K562 (cell line): ENCODE measurements at regions not wholly inside any gene's neighbourhood (a gene's known extent, or its start where the extent isn't known, plus 50 kb on each side); places are given as distances from the start of the nearest gene placed in this dataset.
A peak's percentile ranks its signal among the peaks of the same experiment; 100 is the strongest.

Experiments
- ATAC-seq: fragments of 200-7000 bp; cut with Tn5 transposase; 3 replicates; pipeline ENCODE4 v1.9.1; 2020; ENCODE audit warnings: moderate library complexity
- BruUV-seq: library from RNA; stranded (reverse); fragments of 400-500 nt; replicated peaks from 2 replicates; lab custom pipeline; 2021; lab: Mats Ljungman, UMichigan
- CTCF ChIA-PET: fragments of 300-600 bp; formaldehyde crosslinking; extraction: SDS; loops from one replicate; lab custom pipeline; 2021; ENCODE audit warnings: low intra/inter-chr PET ratio; lab: Yijun Ruan, JAX
- POLR2A ChIA-PET: fragments of 300-600, 350-650 bp; sonication (Branson Sonifier 250); formaldehyde crosslinking; extraction: SDS; loops from one replicate; lab custom pipeline; 2021; ENCODE audit warnings: antibody characterized with exemption, inconsistent platforms; lab: Yijun Ruan, JAX
- DNase-seq, 4 experiments: peaks; one replicate each; pipeline versions ENCODE4 v3.0.0 to v3.0.0-alpha.2; 2011 to 2018; ENCODE audit warnings: low spot score in 3 of 4, mixed read lengths in 3 of 4; ENCODE audit errors: extremely low read depth in 1 of 4
- FAIRE-seq: peaks from 2 replicates; lab custom pipeline; 2011; peaks lifted over from hg19 to GRCh38; lab: Jason Lieb, UNC
- H2AFZ ChIP-seq: 2 replicates; pipeline ENCODE4 v1.6.0; 2011; ENCODE audit warnings: low read depth, low read length, control low read depth, inconsistent platforms
- H3K27ac ChIP-seq: fragments of 200-600 bp; 3 replicates; pipeline ENCODE4 v1.8.0; 2011; ENCODE audit warnings: low read depth, mild to moderate bottlenecking, control low read depth, inconsistent platforms, low read length, moderate library complexity, mixed read lengths; ENCODE audit errors: extremely low read depth
- H3K27me3 ChIP-seq, 2 experiments: fragments of 300-600 bp in 1 of 2; 2 replicates in 1 of 2; 3 replicates in 1 of 2; pipeline versions ENCODE4 v1.6.0 to v1.8.0; 2011; ENCODE audit warnings: inconsistent platforms in 2 of 2, low read length in 2 of 2, mild to moderate bottlenecking in 1 of 2, mixed read lengths in 1 of 2, moderate library complexity in 1 of 2; ENCODE audit not compliant: control insufficient read depth in 2 of 2, insufficient read depth in 2 of 2
- H3K36me3 ChIP-seq: fragments of 300-600 bp; 3 replicates; pipeline ENCODE4 v1.8.0; 2011; ENCODE audit warnings: mild to moderate bottlenecking, low read length, inconsistent platforms; ENCODE audit not compliant: control insufficient read depth, insufficient read depth
- H3K4me1 ChIP-seq, 2 experiments: fragments of 200-600 bp in 1 of 2; replicated peaks in 1 of 2; 2 replicates in 1 of 2; 3 replicates in 1 of 2; pipeline versions ENCODE4 v1.5.1 to v1.8.0; 2011; ENCODE audit warnings: inconsistent platforms in 2 of 2, low read length in 2 of 2, mild to moderate bottlenecking in 1 of 2, mixed read lengths in 1 of 2, moderate library complexity in 1 of 2; ENCODE audit not compliant: control insufficient read depth in 2 of 2, insufficient read depth in 2 of 2
- H3K4me2 ChIP-seq: 2 replicates; pipeline ENCODE4 v1.6.1; 2011; ENCODE audit warnings: low read length, control low read depth, inconsistent platforms, mixed read lengths; ENCODE audit not compliant: insufficient read depth
- H3K4me3 ChIP-seq: fragments of 200-600 bp; sonication (generic), shearing (Covaris generic); 2 replicates; pipeline ENCODE4 v1.5.1; 2016; ENCODE audit warnings: control low read depth, inconsistent platforms
- H3K79me2 ChIP-seq: fragments of 200-600 bp; 3 replicates; pipeline ENCODE4 v1.8.0; 2011; ENCODE audit warnings: low read length, inconsistent platforms; ENCODE audit not compliant: control insufficient read depth, insufficient read depth
- H3K9ac ChIP-seq, 2 experiments: 2 replicates each; pipeline versions ENCODE4 v1.6.0 to v1.6.1; 2011; ENCODE audit warnings: low read depth in 2 of 2, low read length in 2 of 2, control low read depth in 1 of 2, inconsistent platforms in 1 of 2, mild to moderate bottlenecking in 1 of 2, mixed read lengths in 1 of 2; ENCODE audit not compliant: insufficient read depth in 1 of 2
- H3K9me1 ChIP-seq: one replicate; pipeline ENCODE4 v1.6.0; 2011; ENCODE audit warnings: inconsistent platforms, mild to moderate bottlenecking, low read length, moderate library complexity; ENCODE audit not compliant: control insufficient read depth, insufficient read depth
- H3K9me3 ChIP-seq: replicated peaks from 2 replicates; pipeline ENCODE4 v1.5.1; 2011; ENCODE audit warnings: low read depth, low read length, inconsistent platforms; ENCODE audit not compliant: control insufficient read depth, insufficient read depth
- H4K20me1 ChIP-seq: replicated peaks from 2 replicates; pipeline ENCODE4 v1.6.1; 2011; ENCODE audit warnings: low read length, inconsistent platforms, mixed read lengths; ENCODE audit not compliant: control insufficient read depth, insufficient read depth
- DPF2 ChIP-seq: fragments of 450-650 bp; IDR thresholded peaks from 2 replicates; pipeline ENCODE4 v1.6.1; 2016
- HMGXB4 ChIP-seq: sonication (generic); formaldehyde crosslinking; IDR thresholded peaks from 2 replicates; pipeline ENCODE4 v1.8.1; 2023; ENCODE audit warnings: mild to moderate bottlenecking, missing genetic modification reagents
- MED1 ChIP-seq: sonication (generic); formaldehyde crosslinking; IDR thresholded peaks from 2 replicates; pipeline ENCODE4 v1.8.1; 2023; ENCODE audit warnings: missing genetic modification reagents, borderline replicate concordance
- MTF1 ChIP-seq: fragments of 250-450 bp; sonication (Bioruptor Pico); IDR thresholded peaks from 2 replicates; pipeline ENCODE4 v1.9.0; 2021; ENCODE audit warnings: moderate library complexity, mild to moderate bottlenecking, inconsistent platforms, borderline replicate concordance
- NFIC ChIP-seq: fragments of 450-650 bp; IDR thresholded peaks from 2 replicates; pipeline ENCODE4 v1.6.1; 2017; ENCODE audit warnings: mild to moderate bottlenecking, inconsistent platforms
- NFIX ChIP-seq: fragments of 250-450 bp; sonication (Bioruptor Pico); IDR thresholded peaks from 2 replicates; pipeline ENCODE4 v1.4.0; 2020; ENCODE audit warnings: low read depth, mild to moderate bottlenecking, moderate library complexity
- NR0B1 ChIP-seq: fragments of 450-650 bp; IDR thresholded peaks from one replicate; pipeline ENCODE4 v1.6.1; 2018; ENCODE audit warnings: mild to moderate bottlenecking, moderate library complexity; ENCODE audit not compliant: partially characterized antibody
- NR2F6 ChIP-seq: fragments of 450-650 bp; formaldehyde crosslinking; IDR thresholded peaks from 2 replicates; pipeline ENCODE4 v1.4.0; 2020; ENCODE audit warnings: mild to moderate bottlenecking
- RBBP5 ChIP-seq: fragments of 200-600 bp; sonication (generic); IDR thresholded peaks from 2 replicates; pipeline ENCODE4 v1.6.1; 2012; ENCODE audit warnings: borderline replicate concordance, mild to moderate bottlenecking, low read length, control low read depth, inconsistent platforms; ENCODE audit not compliant: insufficient read depth, poor library complexity, severe bottlenecking
- RBM22 ChIP-seq: fragments of 200-400 bp; formaldehyde crosslinking; IDR thresholded peaks from 2 replicates; pipeline ENCODE4 v1.6.1; 2018; ENCODE audit warnings: low read length, low read depth; ENCODE audit not compliant: poor library complexity, severe bottlenecking
- ZFP1 ChIP-seq: fragments of 450-650 bp; formaldehyde crosslinking; IDR thresholded peaks from 2 replicates; pipeline ENCODE4 v1.4.0; 2020; ENCODE audit warnings: mild to moderate bottlenecking, mixed read lengths
- ZNF695 ChIP-seq: fragments of 450-650 bp; formaldehyde crosslinking; IDR thresholded peaks from 2 replicates; pipeline ENCODE4 v1.4.0; 2020; ENCODE audit warnings: mild to moderate bottlenecking, moderate library complexity
- ZNF717 ChIP-seq: fragments of 250-450 bp; sonication (Bioruptor Pico); IDR thresholded peaks from 2 replicates; pipeline ENCODE4 v1.5.0; 2021
- ZNF77 ChIP-seq: fragments of 250-450 bp; sonication (Bioruptor Pico); IDR thresholded peaks from 2 replicates; pipeline ENCODE4 v1.5.0; 2020
- WGBS: fragments of 100-300 bp; shearing (Covaris generic); methylation state at CpG from one replicate; pipeline ENCODE4 v1.1.6; 2016; ENCODE audit warnings: low coverage, mixed read lengths; ENCODE audit not compliant: insufficient coverage; ENCODE audit errors: missing lambda C conversion rate; 5-methylcytosine and 5-hydroxymethylcytosine counted together
- in situ Hi-C: fragments of 300-500 bp; cut with MboI; formaldehyde crosslinking; loops from 4 replicates; pipeline ENCODE4 v1.15.0; 2018; ENCODE audit warnings: inconsistent platforms, mixed read lengths
- intact Hi-C: fragments of 100-400 bp; cut with micrococcal nuclease; formaldehyde crosslinking; loops from 2 replicates; pipeline ENCODE4 v1.14.2; 2022

- DNase-seq (no peak), FAIRE-seq (no peak), ATAC-seq (no peak)
- Histone ChIP-seq H3K4me3 (no peak overlapping the region), H2AFZ (no peak overlapping the region), H3K4me2 (no peak overlapping the region), H4K20me1 (no peaks in the 10 kb centered on the region), H3K79me2 (no peaks in the 10 kb centered on the region), H3K27me3 (peaks cover 0 to 4% of the 10 kb centered on the region in 2 experiments; a peak in 2 of 5 replicates), H3K36me3 (no peaks in the 10 kb centered on the region), H3K9me3 (no peaks in the 10 kb centered on the region), H3K27ac (no peak overlapping the region), H3K4me1 (no peaks in the 10 kb centered on the region), H3K9me1 (no peaks in the 10 kb centered on the region), H3K9ac (no peak overlapping the region)
- in situ Hi-C loops, result no loop called here
- POLR2A ChIA-PET, result interaction anchor here (0.5 kb wide), 1 partner anchor 9 kb away, joined by 3 read pairs; no protein-coding TSS in a partner anchor
- BruUV-seq, result no TSS peak
- CTCF ChIA-PET, result no interaction called here
- TF ChIP-seq ZNF717 (CRISPR knock-in tag) (no peak), DPF2 (no peak), ZNF77 (CRISPR knock-in tag) (no peak), MTF1 (no peak), MED1 (CRISPR knock-in tag) (no peak), ZFP1 (CRISPR knock-in tag) (no peak), RBM22 (no peak)
- intact Hi-C loops, result no loop called here
- WGBS, result 0% methylated on average over 2 of the region's 2 CpGs
Measured at GRCh38 chr7:51456431-51457060, 139.9 kb upstream of the COBL start.

GRCh38 chr7:51455948-51456347, 139.3 kb upstream of the COBL start:
- Histone ChIP-seq H3K27me3 (peaks cover 0 to 4% of the 10 kb centered on the region in 2 experiments; a peak in 2 of 5 replicates), H2AFZ (no peak overlapping the region), H3K9me3 (no peaks in the 10 kb centered on the region), H3K9ac (no peak overlapping the region), H4K20me1 (no peaks in the 10 kb centered on the region), H3K4me3 (no peak overlapping the region), H3K4me1 (no peaks in the 10 kb centered on the region), H3K27ac (no peak overlapping the region), H3K4me2 (no peak overlapping the region), H3K79me2 (no peaks in the 10 kb centered on the region), H3K36me3 (no peaks in the 10 kb centered on the region), H3K9me1 (no peaks in the 10 kb centered on the region)
- FAIRE-seq (no peak), ATAC-seq (no peak), DNase-seq (no peak)
- in situ Hi-C loops, result no loop called here
- BruUV-seq, result no TSS peak
- 0% methylated on average over 6 of the region's 6 CpGs for WGBS
- POLR2A ChIA-PET, result interaction anchor here (0.5 kb wide), 1 partner anchor 10 kb away, joined by 3 read pairs; no protein-coding TSS in a partner anchor
- intact Hi-C loops, result no loop called here
- CTCF ChIA-PET, result no interaction called here
- no peak for TF ChIP-seq HMGXB4 (CRISPR knock-in tag)
- no peak for TF ChIP-seq NR0B1
- TF ChIP-seq NFIC, result peak; percentile 84
- TF ChIP-seq RBBP5, result no peak
- no peak for TF ChIP-seq ZNF695 (CRISPR knock-in tag)
- TF ChIP-seq NR2F6 (CRISPR knock-in tag), result no peak
- peak; percentile 45; the same call in 1 of the 2 replicates for TF ChIP-seq NFIX
